ENCODE measurements at regions not wholly inside any gene's neighbourhood (a gene's known extent, or its start where the extent isn't known, plus 50 kb on each side); places are given as distances from the start of the nearest gene placed in this dataset.
A peak's percentile ranks its signal among the peaks of the same experiment; 100 is the strongest.

- no peaks in the 10 kb centered on the region for H3K4me1 ChIP-seq
- no peaks in the 10 kb centered on the region for H3K9me3 ChIP-seq
- H3K27me3 ChIP-seq = no peaks in the 10 kb centered on the region
- TF ChIP-seq POLR2A (IDR thresholded peaks at IDR 0.05) (no peak), EP300 (IDR thresholded peaks at IDR 0.05) (no peak)
- TF ChIP-seq, protein P1, sequence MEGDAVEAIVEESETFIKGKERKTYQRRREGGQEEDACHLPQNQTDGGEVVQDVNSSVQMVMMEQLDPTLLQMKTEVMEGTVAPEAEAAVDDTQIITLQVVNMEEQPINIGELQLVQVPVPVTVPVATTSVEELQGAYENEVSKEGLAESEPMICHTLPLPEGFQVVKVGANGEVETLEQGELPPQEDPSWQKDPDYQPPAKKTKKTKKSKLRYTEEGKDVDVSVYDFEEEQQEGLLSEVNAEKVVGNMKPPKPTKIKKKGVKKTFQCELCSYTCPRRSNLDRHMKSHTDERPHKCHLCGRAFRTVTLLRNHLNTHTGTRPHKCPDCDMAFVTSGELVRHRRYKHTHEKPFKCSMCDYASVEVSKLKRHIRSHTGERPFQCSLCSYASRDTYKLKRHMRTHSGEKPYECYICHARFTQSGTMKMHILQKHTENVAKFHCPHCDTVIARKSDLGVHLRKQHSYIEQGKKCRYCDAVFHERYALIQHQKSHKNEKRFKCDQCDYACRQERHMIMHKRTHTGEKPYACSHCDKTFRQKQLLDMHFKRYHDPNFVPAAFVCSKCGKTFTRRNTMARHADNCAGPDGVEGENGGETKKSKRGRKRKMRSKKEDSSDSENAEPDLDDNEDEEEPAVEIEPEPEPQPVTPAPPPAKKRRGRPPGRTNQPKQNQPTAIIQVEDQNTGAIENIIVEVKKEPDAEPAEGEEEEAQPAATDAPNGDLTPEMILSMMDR (IDR thresholded peaks at IDR 0.05) = no peak
- no peak for DNase-seq (ENCODE audit: low spot score in 2 of 2)
- H3K27ac ChIP-seq = no peak overlapping the region
- no peak overlapping the region for H3K4me3 ChIP-seq
- WGBS, 2 donors = 75 to 78% methylated on average over 19 to 20 of the region's 25 CpGs
- no peaks in the 10 kb centered on the region for H3K36me3 ChIP-seq
These were observed 71.5 kb downstream of the SIK1 start for GRCh38 chr21:43355266-43355924.

- no peak overlapping the region for H3K27ac ChIP-seq
- no peaks in the 10 kb centered on the region for H3K9me3 ChIP-seq
- 88 to 94% methylated on average over 4 of the region's 4 CpGs for WGBS, 2 donors
- no peak overlapping the region for H3K4me3 ChIP-seq
- no peak for DNase-seq (ENCODE audit: low spot score in 2 of 2)
- no peaks in the 10 kb centered on the region for H3K4me1 ChIP-seq
- no peaks in the 10 kb centered on the region for H3K27me3 ChIP-seq
- TF ChIP-seq POLR2A (IDR thresholded peaks at IDR 0.05) = no peak
- no peak for TF ChIP-seq EP300 (IDR thresholded peaks at IDR 0.05)
- TF ChIP-seq, protein P1 (IDR thresholded peaks at IDR 0.05) = no peak
- no peaks in the 10 kb centered on the region for H3K36me3 ChIP-seq
These were observed 72.3 kb downstream of the SIK1 start for GRCh38 chr21:43354666-43355065.

- Histone ChIP-seq H3K36me3 (no peaks in the 10 kb centered on the region), H3K4me3 (no peak overlapping the region), H3K27ac (peak overlapping the region in 1 of 4 donors; percentile 12), H3K27me3 (no peaks in the 10 kb centered on the region), H3K4me1 (no peaks in the 10 kb centered on the region), H3K9me3 (no peaks in the 10 kb centered on the region)
- 84 to 85% methylated on average over 4 to 14 of the region's 14 CpGs for WGBS, 2 donors
- TF ChIP-seq, protein P1 (IDR thresholded peaks at IDR 0.05) = no peak
- no peak for TF ChIP-seq EP300 (IDR thresholded peaks at IDR 0.05)
- no peak for TF ChIP-seq POLR2A (IDR thresholded peaks at IDR 0.05)
- DNase-seq (ENCODE audit: low spot score in 2 of 2) = no peak
These were observed 72.9 kb downstream of the SIK1 start for GRCh38 chr21:43354026-43354420.

GRCh38 chr21:43353282-43354025 is 73.5 kb downstream of the SIK1 start:
- WGBS, 2 donors = 65 to 76% methylated on average over 22 to 26 of the region's 28 CpGs
- Histone ChIP-seq H3K9me3 (no peaks in the 10 kb centered on the region), H3K36me3 (no peaks in the 10 kb centered on the region), H3K4me1 (no peaks in the 10 kb centered on the region), H3K27me3 (no peaks in the 10 kb centered on the region), H3K27ac (no peak overlapping the region), H3K4me3 (no peak overlapping the region)
- TF ChIP-seq EP300 (IDR thresholded peaks at IDR 0.05) (no peak), POLR2A (IDR thresholded peaks at IDR 0.05) (no peak)
- no peak for DNase-seq (ENCODE audit: low spot score in 2 of 2)

DNA sequence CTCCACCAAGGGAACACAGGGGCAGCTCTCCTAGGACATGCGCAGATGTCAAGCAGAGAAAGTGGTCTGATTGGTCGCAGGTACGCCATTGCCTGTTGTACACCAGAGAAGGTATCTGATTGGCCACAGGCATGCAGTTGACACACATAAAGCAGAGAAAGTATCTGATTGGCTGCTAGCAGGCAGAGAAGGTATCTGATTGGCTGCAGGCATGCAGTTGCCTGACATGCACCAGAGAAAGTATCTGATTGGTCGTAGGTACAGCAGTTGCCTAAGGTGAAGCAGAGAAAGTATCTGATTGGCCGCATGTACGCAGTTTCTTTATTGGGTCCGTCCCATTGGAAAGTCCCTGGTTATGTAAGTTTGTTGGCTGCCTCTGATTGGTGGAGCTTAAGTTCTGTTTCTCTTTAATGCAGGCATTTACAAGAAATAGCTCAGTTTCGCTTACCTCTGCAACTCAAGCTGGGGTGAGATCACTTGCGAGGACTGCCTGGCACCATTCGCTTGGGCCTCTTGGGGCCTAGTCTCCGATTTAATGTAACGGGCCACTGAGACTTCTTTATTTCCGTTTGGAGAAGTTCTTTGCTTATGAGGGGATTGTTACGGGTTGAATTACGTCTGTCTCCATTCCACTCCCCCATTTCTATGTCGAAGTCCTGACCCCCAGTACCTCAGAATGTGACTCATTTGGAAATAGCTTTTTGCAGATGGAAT is 74.2 kb downstream of the SIK1 start:
- 84 to 89% methylated on average over 16 of the region's 16 CpGs for WGBS, 2 donors
- Histone ChIP-seq H3K27ac (no peak overlapping the region), H3K36me3 (no peaks in the 10 kb centered on the region), H3K9me3 (no peaks in the 10 kb centered on the region), H3K4me3 (no peak overlapping the region), H3K4me1 (no peaks in the 10 kb centered on the region), H3K27me3 (no peaks in the 10 kb centered on the region)
- DNase-seq (ENCODE audit: low spot score in 2 of 2) = no peak
- no peak for TF ChIP-seq EP300 (IDR thresholded peaks at IDR 0.05)
- TF ChIP-seq, protein P1 (IDR thresholded peaks at IDR 0.05) = no peak
